ENCODE measurements at regions not wholly inside any gene's neighbourhood (a gene's known extent, or its start where the extent isn't known, plus 50 kb on each side); places are given as distances from the start of the nearest gene placed in this dataset.
"Not testable (repeated sequence)": the region's sequence is repeated elsewhere in the genome, so short reads cannot be mapped to it uniquely, and the experiment has no call there.

GRCh38 chr16:25605381-25605780 lies 86.4 kb upstream of the HS3ST4 start:
- Histone ChIP-seq H3K27me3 (ENCODE audit: control insufficient read depth, extremely low read depth, insufficient read depth, low read length) (no peaks in the 10 kb centered on the region), H3K4me3 (ENCODE audit: control insufficient read depth in 2 of 3, extremely low read depth in 1 of 3, insufficient read depth in 2 of 3, low read depth in 1 of 3, low read length in 3 of 3) (no peak overlapping the region), H3K4me1 (ENCODE audit: control insufficient read depth, extremely low read depth, insufficient read depth, low read length) (no peaks in the 10 kb centered on the region), H3K27ac (ENCODE audit: control insufficient read depth, insufficient read depth, low read length) (no peak overlapping the region), H3K9me3 (ENCODE audit: control insufficient read depth, low read depth, low read length) (no peaks in the 10 kb centered on the region), H2AFZ (ENCODE audit: control insufficient read depth, low read length) (no peak overlapping the region), H3K36me3 (ENCODE audit: control insufficient read depth in 2 of 2, extremely low read depth in 1 of 2, insufficient read depth in 2 of 2, low read length in 2 of 2) (no peaks in the 10 kb centered on the region), H3K79me2 (ENCODE audit: control insufficient read depth, insufficient read depth, low read length) (no peaks in the 10 kb centered on the region), H3K4me2 (ENCODE audit: control insufficient read depth, extremely low read depth, insufficient read depth, low read depth, low read length) (no peak overlapping the region), H3K9ac (ENCODE audit: control insufficient read depth, extremely low read depth, insufficient read depth, low read length) (no peak overlapping the region), H3K9me1 (ENCODE audit: control insufficient read depth, extremely low read depth, insufficient read depth, low read length) (no peaks in the 10 kb centered on the region), H4K20me1 (ENCODE audit: control insufficient read depth, extremely low read depth, insufficient read depth, low read length) (no peaks in the 10 kb centered on the region)
- dilution Hi-C loops (cut with MboI; ENCODE audit: extremely low pct_ligation_motif_present, low sequenced_read_pairs) = no loop called here
- DNase-seq (ENCODE audit: low read depth, low spot score) (no peak), FAIRE-seq (no peak)
- no peak for TF ChIP-seq CTCF (optimal IDR thresholded peaks at IDR 0.05 in 1 of 3, IDR thresholded peaks at IDR 0.05 in 1 of 3, conservative IDR thresholded peaks at IDR 0.05 in 1 of 3; ENCODE audit: extremely low read depth in 1 of 3, insufficient read depth in 2 of 3, low read length in 3 of 3)
- TF ChIP-seq EZH2 (IDR thresholded peaks at IDR 0.05; ENCODE audit: low read length) = no peak

- dilution Hi-C loops (cut with MboI; ENCODE audit: extremely low pct_ligation_motif_present, low sequenced_read_pairs); H3K27me3 ChIP-seq (ENCODE audit: control insufficient read depth, extremely low read depth, insufficient read depth, low read length); H3K9me3 ChIP-seq (ENCODE audit: control insufficient read depth, low read depth, low read length); H3K4me1 ChIP-seq (ENCODE audit: control insufficient read depth, extremely low read depth, insufficient read depth, low read length); H4K20me1 ChIP-seq (ENCODE audit: control insufficient read depth, extremely low read depth, insufficient read depth, low read length); H3K36me3 ChIP-seq (ENCODE audit: control insufficient read depth in 2 of 2, extremely low read depth in 1 of 2, insufficient read depth in 2 of 2, low read length in 2 of 2); H3K79me2 ChIP-seq (ENCODE audit: control insufficient read depth, insufficient read depth, low read length); FAIRE-seq; H2AFZ ChIP-seq (ENCODE audit: control insufficient read depth, low read length); H3K9ac ChIP-seq (ENCODE audit: control insufficient read depth, extremely low read depth, insufficient read depth, low read length); H3K27ac ChIP-seq (ENCODE audit: control insufficient read depth, insufficient read depth, low read length); H3K9me1 ChIP-seq (ENCODE audit: control insufficient read depth, extremely low read depth, insufficient read depth, low read length); DNase-seq (ENCODE audit: low read depth, low spot score); H3K4me3 ChIP-seq (ENCODE audit: control insufficient read depth in 2 of 3, extremely low read depth in 1 of 3, insufficient read depth in 2 of 3, low read depth in 1 of 3, low read length in 3 of 3); H3K4me2 ChIP-seq (ENCODE audit: control insufficient read depth, extremely low read depth, insufficient read depth, low read depth, low read length): not testable (repeated sequence)
Observed at GRCh38 chr16:25601306-25601705, 90.5 kb upstream of the HS3ST4 start.

GRCh38 chr16:25596194-25596593 lies 95.6 kb upstream of the HS3ST4 start:
- no peaks in the 10 kb centered on the region for H3K9me1 ChIP-seq (ENCODE audit: control insufficient read depth, extremely low read depth, insufficient read depth, low read length)
- no peaks in the 10 kb centered on the region for H3K79me2 ChIP-seq (ENCODE audit: control insufficient read depth, insufficient read depth, low read length)
- dilution Hi-C loops (cut with MboI; ENCODE audit: extremely low pct_ligation_motif_present, low sequenced_read_pairs) = no loop called here
- no peak overlapping the region for H3K27ac ChIP-seq (ENCODE audit: control insufficient read depth, insufficient read depth, low read length)
- no peak overlapping the region for H3K4me3 ChIP-seq (ENCODE audit: control insufficient read depth in 2 of 3, extremely low read depth in 1 of 3, insufficient read depth in 2 of 3, low read depth in 1 of 3, low read length in 3 of 3)
- H3K4me2 ChIP-seq (ENCODE audit: control insufficient read depth, extremely low read depth, insufficient read depth, low read depth, low read length) = no peak overlapping the region
- H3K9ac ChIP-seq (ENCODE audit: control insufficient read depth, extremely low read depth, insufficient read depth, low read length) = no peak overlapping the region
- no peak for DNase-seq (ENCODE audit: low read depth, low spot score)
- no peak for FAIRE-seq
- no peaks in the 10 kb centered on the region for H3K9me3 ChIP-seq (ENCODE audit: control insufficient read depth, low read depth, low read length)
- no peak overlapping the region for H2AFZ ChIP-seq (ENCODE audit: control insufficient read depth, low read length)
- H4K20me1 ChIP-seq (ENCODE audit: control insufficient read depth, extremely low read depth, insufficient read depth, low read length) = no peaks in the 10 kb centered on the region
- H3K27me3 ChIP-seq (ENCODE audit: control insufficient read depth, extremely low read depth, insufficient read depth, low read length) = no peaks in the 10 kb centered on the region
- TF ChIP-seq EZH2 (IDR thresholded peaks at IDR 0.05; ENCODE audit: low read length) = no peak
- TF ChIP-seq CTCF (optimal IDR thresholded peaks at IDR 0.05 in 1 of 3, IDR thresholded peaks at IDR 0.05 in 1 of 3, conservative IDR thresholded peaks at IDR 0.05 in 1 of 3; ENCODE audit: extremely low read depth in 1 of 3, insufficient read depth in 2 of 3, low read length in 3 of 3) = no peak
- no peaks in the 10 kb centered on the region for H3K36me3 ChIP-seq (ENCODE audit: control insufficient read depth in 2 of 2, extremely low read depth in 1 of 2, insufficient read depth in 2 of 2, low read length in 2 of 2)
- no peaks in the 10 kb centered on the region for H3K4me1 ChIP-seq (ENCODE audit: control insufficient read depth, extremely low read depth, insufficient read depth, low read length)

All from keratinocyte (primary cell).